Esophagus muscularis mucosa (tissue), 3 donors: ENCODE measurements at regions not wholly inside any gene's neighbourhood (a gene's known extent, or its start where the extent isn't known, plus 50 kb on each side); places are given as distances from the start of the nearest gene placed in this dataset.

Experiments used
- POLR2A ChIP-seq: fragments of 450-650 bp; IDR thresholded peaks from one replicate; pipeline ENCODE4 v1.6.1; 2017; ENCODE audit warnings: antibody characterized with exemption, moderate library complexity, mild to moderate bottlenecking, low read depth
- TF ChIP-seq, protein P1 (sequence below), 3 experiments: fragments of 200-600 bp in 2 of 3; fragments of 450-650 bp in 1 of 3; sonication (generic) in 2 of 3; IDR thresholded peaks; one replicate each; pipeline ENCODE4 v1.5.1; 2017 to 2019; ENCODE audit warnings: antibody characterized with exemption in 3 of 3, mild to moderate bottlenecking in 2 of 3, moderate library complexity in 1 of 3

DNA sequence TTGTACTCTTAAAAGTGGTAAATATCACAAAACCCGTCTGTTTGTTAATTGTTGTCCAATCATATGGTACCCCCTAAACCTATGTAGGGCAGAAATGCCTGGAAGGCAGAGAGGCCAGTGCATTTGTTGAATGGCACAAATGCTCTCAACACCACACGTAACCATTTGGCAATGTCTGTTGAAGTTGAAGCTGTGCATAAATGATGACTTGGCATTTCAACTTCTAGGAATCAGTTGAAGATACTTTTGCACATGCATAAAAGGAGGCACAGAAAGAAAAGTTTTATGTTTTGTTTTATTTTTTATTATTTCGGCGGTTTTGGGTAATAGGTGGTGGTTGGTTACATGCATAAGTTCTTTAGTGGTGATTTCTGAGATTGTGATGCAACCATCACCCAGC, 246.6 kb downstream of the TAF11L14 start:
- TF ChIP-seq, protein P1, sequence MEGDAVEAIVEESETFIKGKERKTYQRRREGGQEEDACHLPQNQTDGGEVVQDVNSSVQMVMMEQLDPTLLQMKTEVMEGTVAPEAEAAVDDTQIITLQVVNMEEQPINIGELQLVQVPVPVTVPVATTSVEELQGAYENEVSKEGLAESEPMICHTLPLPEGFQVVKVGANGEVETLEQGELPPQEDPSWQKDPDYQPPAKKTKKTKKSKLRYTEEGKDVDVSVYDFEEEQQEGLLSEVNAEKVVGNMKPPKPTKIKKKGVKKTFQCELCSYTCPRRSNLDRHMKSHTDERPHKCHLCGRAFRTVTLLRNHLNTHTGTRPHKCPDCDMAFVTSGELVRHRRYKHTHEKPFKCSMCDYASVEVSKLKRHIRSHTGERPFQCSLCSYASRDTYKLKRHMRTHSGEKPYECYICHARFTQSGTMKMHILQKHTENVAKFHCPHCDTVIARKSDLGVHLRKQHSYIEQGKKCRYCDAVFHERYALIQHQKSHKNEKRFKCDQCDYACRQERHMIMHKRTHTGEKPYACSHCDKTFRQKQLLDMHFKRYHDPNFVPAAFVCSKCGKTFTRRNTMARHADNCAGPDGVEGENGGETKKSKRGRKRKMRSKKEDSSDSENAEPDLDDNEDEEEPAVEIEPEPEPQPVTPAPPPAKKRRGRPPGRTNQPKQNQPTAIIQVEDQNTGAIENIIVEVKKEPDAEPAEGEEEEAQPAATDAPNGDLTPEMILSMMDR (IDR thresholded peaks at IDR 0.05), result no peak
- no peak for TF ChIP-seq POLR2A
